ENCODE measurements at regions not wholly inside any gene's neighbourhood (a gene's known extent, or its start where the extent isn't known, plus 50 kb on each side); places are given as distances from the start of the nearest gene placed in this dataset.
"Not testable (repeated sequence)": the region's sequence is repeated elsewhere in the genome, so short reads cannot be mapped to it uniquely, and the experiment has no call there.

- DNase-seq (ENCODE audit: low read depth in 2 of 3, low spot score in 1 of 3), result no peak
Measured at GRCh38 chr10:44564790-44565189, 179.9 kb upstream of the CXCL12 start.

GRCh38 chr10:44566786-44567185 is 181.9 kb upstream of the CXCL12 start:
- DNase-seq (ENCODE audit: low read depth in 2 of 3, low spot score in 1 of 3), result no peak

GRCh38 chr10:44567471-44567870 is 182.6 kb upstream of the CXCL12 start:
- DNase-seq (ENCODE audit: low read depth in 2 of 3, low spot score in 1 of 3), result no peak

- no peak for DNase-seq (ENCODE audit: low read depth in 2 of 3, low spot score in 1 of 3)
Measured at GRCh38 chr10:44569193-44570091, 184.5 kb upstream of the CXCL12 start.

- no peak for DNase-seq (ENCODE audit: low read depth in 2 of 3, low spot score in 1 of 3)
Measured at GRCh38 chr10:44571701-44572100, 186.8 kb upstream of the CXCL12 start.

- DNase-seq (ENCODE audit: low read depth in 2 of 3, low spot score in 1 of 3), result no peak
Measured at GRCh38 chr10:44572146-44572545, 187.2 kb upstream of the CXCL12 start.

GRCh38 chr10:44573821-44574220 is 188.9 kb upstream of the CXCL12 start:
- no peak for DNase-seq (ENCODE audit: low read depth in 2 of 3, low spot score in 1 of 3)

GRCh38 chr10:44574596-44575480 is 189.9 kb upstream of the CXCL12 start:
- no peak for DNase-seq (ENCODE audit: low read depth in 2 of 3, low spot score in 1 of 3)

GRCh38 chr10:44575601-44576380 is 190.9 kb upstream of the CXCL12 start:
- no peak for DNase-seq (ENCODE audit: low read depth in 2 of 3, low spot score in 1 of 3)

- DNase-seq (ENCODE audit: low read depth in 2 of 3, low spot score in 1 of 3), result no peak
Measured at GRCh38 chr10:44576702-44577191, 191.8 kb upstream of the CXCL12 start.

GRCh38 chr10:44577533-44577932 is 192.6 kb upstream of the CXCL12 start:
- DNase-seq (ENCODE audit: low read depth in 2 of 3, low spot score in 1 of 3), result no peak

GRCh38 chr10:44578271-44578670 is 193.4 kb upstream of the CXCL12 start:
- no peak for DNase-seq (ENCODE audit: low read depth in 2 of 3, low spot score in 1 of 3)

- not testable (repeated sequence) for DNase-seq (ENCODE audit: low read depth in 2 of 3, low spot score in 1 of 3)
Measured at GRCh38 chr10:44578963-44579362, 194.1 kb upstream of the CXCL12 start.

- DNase-seq (ENCODE audit: low read depth in 2 of 3, low spot score in 1 of 3), result no peak
Measured at GRCh38 chr10:44581996-44582395, 197.1 kb upstream of the CXCL12 start.

- no peak for DNase-seq (ENCODE audit: low read depth in 2 of 3, low spot score in 1 of 3)
Measured at GRCh38 chr10:44587488-44588318, 202.8 kb upstream of the CXCL12 start.

GRCh38 chr10:44589181-44589943 is 204.5 kb upstream of the CXCL12 start:
- no peak for DNase-seq (ENCODE audit: low read depth in 2 of 3, low spot score in 1 of 3)

GRCh38 chr10:44589944-44590449 is 205.1 kb upstream of the CXCL12 start:
- no peak for DNase-seq (ENCODE audit: low read depth in 2 of 3, low spot score in 1 of 3)

GRCh38 chr10:44591911-44592310 is 207.0 kb upstream of the CXCL12 start:
- DNase-seq (ENCODE audit: low read depth in 2 of 3, low spot score in 1 of 3), result no peak

GRCh38 chr10:44593952-44594351 is 209.1 kb upstream of the CXCL12 start:
- no peak for DNase-seq (ENCODE audit: low read depth in 2 of 3, low spot score in 1 of 3)

Measured in stimulated activated CD4-positive, alpha-beta T cell treated with anti-CD3 and anti-CD28 coated beads, Interleukin-12 subunit alpha, Interleukin-12 subunit beta, amount 100 ng/mL, for 48 hours (primary cell).